Testis (tissue), 2 donors: ENCODE measurements at regions not wholly inside any gene's neighbourhood (a gene's known extent, or its start where the extent isn't known, plus 50 kb on each side); places are given as distances from the start of the nearest gene placed in this dataset.

Experiments used
- POLR2A ChIP-seq: fragments of 450-650 bp; IDR thresholded peaks from one replicate; pipeline ENCODE4 v1.6.1; 2017; ENCODE audit warnings: antibody characterized with exemption, mild to moderate bottlenecking, moderate library complexity
- TF ChIP-seq, protein P1 (sequence below), 3 experiments: fragments of 450-650 bp in 2 of 3; fragments of 200-600 bp in 1 of 3; sonication (generic) in 1 of 3; IDR thresholded peaks; one replicate each; pipeline ENCODE4 v1.5.1; 2016 to 2019; ENCODE audit warnings: antibody characterized with exemption in 3 of 3, mild to moderate bottlenecking in 2 of 3, moderate library complexity in 1 of 3

DNA sequence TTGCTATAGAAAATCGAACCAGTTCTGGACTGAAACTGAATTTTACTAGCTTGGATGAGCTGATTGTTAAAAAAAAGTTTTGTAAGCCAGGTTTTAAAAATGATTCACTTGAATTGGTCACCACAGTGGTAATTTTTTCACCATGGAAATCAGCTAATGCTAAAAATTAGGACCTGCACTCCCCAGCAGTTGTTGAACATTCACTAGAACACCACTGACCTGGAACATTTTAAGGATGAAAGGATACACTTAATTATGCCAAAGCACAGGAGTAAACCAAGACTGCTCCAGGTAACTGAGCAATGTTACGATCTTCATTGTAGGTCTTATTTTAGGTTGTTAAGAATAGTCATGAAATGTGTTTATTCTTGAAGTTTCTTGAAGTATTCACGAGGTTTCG is 1342.6 kb upstream of the SPRY2 start:
- TF ChIP-seq, protein P1, sequence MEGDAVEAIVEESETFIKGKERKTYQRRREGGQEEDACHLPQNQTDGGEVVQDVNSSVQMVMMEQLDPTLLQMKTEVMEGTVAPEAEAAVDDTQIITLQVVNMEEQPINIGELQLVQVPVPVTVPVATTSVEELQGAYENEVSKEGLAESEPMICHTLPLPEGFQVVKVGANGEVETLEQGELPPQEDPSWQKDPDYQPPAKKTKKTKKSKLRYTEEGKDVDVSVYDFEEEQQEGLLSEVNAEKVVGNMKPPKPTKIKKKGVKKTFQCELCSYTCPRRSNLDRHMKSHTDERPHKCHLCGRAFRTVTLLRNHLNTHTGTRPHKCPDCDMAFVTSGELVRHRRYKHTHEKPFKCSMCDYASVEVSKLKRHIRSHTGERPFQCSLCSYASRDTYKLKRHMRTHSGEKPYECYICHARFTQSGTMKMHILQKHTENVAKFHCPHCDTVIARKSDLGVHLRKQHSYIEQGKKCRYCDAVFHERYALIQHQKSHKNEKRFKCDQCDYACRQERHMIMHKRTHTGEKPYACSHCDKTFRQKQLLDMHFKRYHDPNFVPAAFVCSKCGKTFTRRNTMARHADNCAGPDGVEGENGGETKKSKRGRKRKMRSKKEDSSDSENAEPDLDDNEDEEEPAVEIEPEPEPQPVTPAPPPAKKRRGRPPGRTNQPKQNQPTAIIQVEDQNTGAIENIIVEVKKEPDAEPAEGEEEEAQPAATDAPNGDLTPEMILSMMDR (IDR thresholded peaks at IDR 0.05): no peak
- no peak for TF ChIP-seq POLR2A
